ENCODE measurements at regions not wholly inside any gene's neighbourhood (a gene's known extent, or its start where the extent isn't known, plus 50 kb on each side); places are given as distances from the start of the nearest gene placed in this dataset.

DNA sequence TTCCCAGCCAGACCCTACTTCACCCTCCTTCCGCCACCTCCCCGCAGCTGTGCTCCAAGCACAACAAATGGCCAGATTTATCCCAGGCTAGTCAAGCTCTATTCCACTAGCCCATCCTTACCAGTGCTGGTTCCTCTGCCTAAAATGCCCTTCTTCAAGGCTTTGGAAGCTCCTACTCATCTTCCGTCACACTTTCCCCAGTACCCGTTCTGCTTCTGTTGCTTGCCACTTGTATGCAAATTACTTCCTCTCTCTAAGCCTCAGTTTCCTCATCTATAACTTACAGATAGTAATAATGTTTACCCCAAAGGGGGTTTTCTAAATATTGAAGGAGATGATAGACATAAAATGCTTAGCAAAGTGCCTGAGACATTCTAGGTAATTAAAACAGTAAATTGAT, 193.1 kb downstream of the MAFB start:
- Mint-ChIP-seq H3K27ac (no peak overlapping the region), H3K4me3 (no peak overlapping the region), H3K4me1 (ENCODE audit: low read depth) (peaks cover 2% of the 10 kb centered on the region), H3K36me3 (ENCODE audit: low read depth) (no peaks in the 10 kb centered on the region), H3K9me3 (no peaks in the 10 kb centered on the region), H3K27me3 (peaks cover 2% of the 10 kb centered on the region)
- no peak for DNase-seq
- intact Hi-C loops (cut with micrococcal nuclease): no loop called here
- TF ChIP-seq CTCF (IDR thresholded peaks at IDR 0.05): no peak
- no peak for ATAC-seq
- POLR2A ChIA-PET: no interaction called here
- CTCF ChIA-PET: no interaction called here

DNA sequence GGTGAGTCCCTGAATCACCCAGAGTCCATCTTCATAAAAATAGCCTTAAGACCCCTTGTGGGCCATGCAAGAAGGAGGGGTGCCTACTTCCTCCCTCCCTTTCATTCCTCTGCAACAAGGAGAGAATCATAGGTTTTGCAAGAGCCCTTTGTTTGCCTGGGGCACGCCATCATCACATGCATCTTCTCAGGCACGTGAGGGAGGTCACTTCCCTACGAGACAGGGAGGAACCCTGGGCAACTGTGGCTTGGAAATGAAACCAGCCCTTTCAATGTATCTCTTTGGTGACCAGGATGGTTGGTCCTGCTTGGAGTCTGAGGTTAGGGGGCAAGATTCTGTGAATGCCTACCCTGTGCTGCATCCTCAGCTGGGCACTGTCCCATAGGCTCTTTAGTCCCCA, 194.8 kb downstream of the MAFB start:
- ChIA-PET POLR2A (no interaction called here), CTCF (no interaction called here)
- H3K36me3 Mint-ChIP-seq (ENCODE audit: low read depth): no peaks in the 10 kb centered on the region
- intact Hi-C loops (cut with micrococcal nuclease): no loop called here
- no peak overlapping the region for H3K27ac Mint-ChIP-seq
- no peaks in the 10 kb centered on the region for H3K9me3 Mint-ChIP-seq
- TF ChIP-seq CTCF (IDR thresholded peaks at IDR 0.05): no peak
- DNase-seq (no peak), ATAC-seq (no peak)
- no peak overlapping the region for H3K4me3 Mint-ChIP-seq
- peaks cover 2% of the 10 kb centered on the region for H3K27me3 Mint-ChIP-seq
- H3K4me1 Mint-ChIP-seq (ENCODE audit: low read depth): peaks cover 2% of the 10 kb centered on the region

- H3K9me3 Mint-ChIP-seq: no peaks in the 10 kb centered on the region
- CTCF ChIA-PET: no interaction called here
- no peak for ATAC-seq
- H3K27me3 Mint-ChIP-seq: no peaks in the 10 kb centered on the region
- TF ChIP-seq CTCF (IDR thresholded peaks at IDR 0.05): no peak
- H3K27ac Mint-ChIP-seq: no peak overlapping the region
- no peak for DNase-seq
- no peaks in the 10 kb centered on the region for H3K36me3 Mint-ChIP-seq (ENCODE audit: low read depth)
- H3K4me3 Mint-ChIP-seq: no peak overlapping the region
- POLR2A ChIA-PET: no interaction called here
- intact Hi-C loops (cut with micrococcal nuclease): no loop called here
- peaks cover 2% of the 10 kb centered on the region for H3K4me1 Mint-ChIP-seq (ENCODE audit: low read depth)
Measured at GRCh38 chr20:40493549-40493948, 195.5 kb downstream of the MAFB start.

- no peak for DNase-seq
- Mint-ChIP-seq H3K9me3 (no peaks in the 10 kb centered on the region), H3K27me3 (no peaks in the 10 kb centered on the region), H3K4me3 (no peak overlapping the region), H3K36me3 (ENCODE audit: low read depth) (no peaks in the 10 kb centered on the region), H3K4me1 (ENCODE audit: low read depth) (no peaks in the 10 kb centered on the region), H3K27ac (no peak overlapping the region)
- ATAC-seq: no peak
- intact Hi-C loops (cut with micrococcal nuclease): no loop called here
- ChIA-PET POLR2A (no interaction called here), CTCF (no interaction called here)
- TF ChIP-seq CTCF (IDR thresholded peaks at IDR 0.05): no peak
Measured at GRCh38 chr20:40493071-40493470, 196.0 kb downstream of the MAFB start.

- DNase-seq: no peak
- TF ChIP-seq CTCF (IDR thresholded peaks at IDR 0.05): no peak
- Mint-ChIP-seq H3K27me3 (no peaks in the 10 kb centered on the region), H3K27ac (no peak overlapping the region), H3K4me3 (no peak overlapping the region), H3K36me3 (ENCODE audit: low read depth) (no peaks in the 10 kb centered on the region), H3K4me1 (ENCODE audit: low read depth) (no peaks in the 10 kb centered on the region), H3K9me3 (peaks cover 3% of the 10 kb centered on the region)
- ATAC-seq: no peak
- intact Hi-C loops (cut with micrococcal nuclease): no loop called here
- POLR2A ChIA-PET: no interaction called here
- CTCF ChIA-PET: no interaction called here
Measured at GRCh38 chr20:40491009-40491590, 197.9 kb downstream of the MAFB start.

All from activated CD8-positive, alpha-beta T cell treated with anti-CD3 and anti-CD28 coated beads for 36 hours (primary cell).